ENCODE measurements at regions not wholly inside any gene's neighbourhood (a gene's known extent, or its start where the extent isn't known, plus 50 kb on each side); places are given as distances from the start of the nearest gene placed in this dataset.

DNA sequence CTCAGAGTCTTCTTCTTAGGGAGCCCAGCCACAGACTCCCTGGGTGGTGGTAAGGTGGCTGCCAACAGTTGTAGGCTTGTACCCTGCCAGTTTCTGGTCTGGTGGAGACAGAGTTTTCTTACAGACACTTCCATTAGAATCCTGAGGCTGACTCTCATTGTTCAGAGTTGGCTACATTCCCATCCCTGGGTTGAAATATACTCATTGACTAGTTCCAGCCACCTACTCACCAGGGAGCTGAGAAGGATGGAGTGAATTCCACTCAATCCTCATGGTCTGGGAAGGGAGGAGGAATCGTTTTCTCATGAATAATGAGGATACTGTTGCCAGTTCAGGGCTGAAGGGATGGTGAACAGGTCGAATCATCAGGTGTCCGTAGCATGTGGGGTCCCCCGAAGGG, 226.5 kb upstream of the PROK2 start:
- Histone ChIP-seq H4K20me1 (ENCODE audit: insufficient read depth) (no peaks in the 10 kb centered on the region), H3K4me1 (replicated peaks; ENCODE audit: insufficient read depth) (no peaks in the 10 kb centered on the region), H2AFZ (no peak overlapping the region), H3K27ac (no peak overlapping the region), H3K79me2 (ENCODE audit: low read depth) (no peaks in the 10 kb centered on the region), H3K4me2 (no peak overlapping the region), H3K27me3 (ENCODE audit: insufficient read depth, low read depth) (peaks cover 6% of the 10 kb centered on the region; the same call in 1 of the 2 replicates), H3K4me3 (no peak overlapping the region), H3F3A (ENCODE audit: insufficient read depth, low read depth) (no peaks in the 10 kb centered on the region), H3K9me2 (ENCODE audit: insufficient read depth) (no peaks in the 10 kb centered on the region), H3K9me3 (ENCODE audit: insufficient read depth, low read depth) (no peaks in the 10 kb centered on the region), H3K36me3 (ENCODE audit: low read depth) (no peaks in the 10 kb centered on the region)
- CTCF ChIA-PET = no interaction called here
- POLR2A ChIA-PET (ENCODE audit: unreplicated experiment) = no interaction called here
- no peak for DNase-seq
- no peak for TF ChIP-seq EZH2 (IDR thresholded peaks at IDR 0.05; ENCODE audit: low read depth)
- TF ChIP-seq, protein P1, sequence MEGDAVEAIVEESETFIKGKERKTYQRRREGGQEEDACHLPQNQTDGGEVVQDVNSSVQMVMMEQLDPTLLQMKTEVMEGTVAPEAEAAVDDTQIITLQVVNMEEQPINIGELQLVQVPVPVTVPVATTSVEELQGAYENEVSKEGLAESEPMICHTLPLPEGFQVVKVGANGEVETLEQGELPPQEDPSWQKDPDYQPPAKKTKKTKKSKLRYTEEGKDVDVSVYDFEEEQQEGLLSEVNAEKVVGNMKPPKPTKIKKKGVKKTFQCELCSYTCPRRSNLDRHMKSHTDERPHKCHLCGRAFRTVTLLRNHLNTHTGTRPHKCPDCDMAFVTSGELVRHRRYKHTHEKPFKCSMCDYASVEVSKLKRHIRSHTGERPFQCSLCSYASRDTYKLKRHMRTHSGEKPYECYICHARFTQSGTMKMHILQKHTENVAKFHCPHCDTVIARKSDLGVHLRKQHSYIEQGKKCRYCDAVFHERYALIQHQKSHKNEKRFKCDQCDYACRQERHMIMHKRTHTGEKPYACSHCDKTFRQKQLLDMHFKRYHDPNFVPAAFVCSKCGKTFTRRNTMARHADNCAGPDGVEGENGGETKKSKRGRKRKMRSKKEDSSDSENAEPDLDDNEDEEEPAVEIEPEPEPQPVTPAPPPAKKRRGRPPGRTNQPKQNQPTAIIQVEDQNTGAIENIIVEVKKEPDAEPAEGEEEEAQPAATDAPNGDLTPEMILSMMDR (conservative IDR thresholded peaks at IDR 0.05) = no peak
- intact Hi-C loops (cut with micrococcal nuclease; ENCODE audit: unreplicated experiment) = no loop called here
- BruUV-seq (replicated peaks) = no TSS peak

- intact Hi-C loops (cut with micrococcal nuclease; ENCODE audit: unreplicated experiment) = no loop called here
- Histone ChIP-seq H2AFZ (no peak overlapping the region), H3F3A (ENCODE audit: insufficient read depth, low read depth) (no peaks in the 10 kb centered on the region), H3K9me2 (ENCODE audit: insufficient read depth) (no peaks in the 10 kb centered on the region), H3K79me2 (ENCODE audit: low read depth) (no peaks in the 10 kb centered on the region), H3K27me3 (ENCODE audit: insufficient read depth, low read depth) (peaks cover 6% of the 10 kb centered on the region; the same call in 1 of the 2 replicates), H3K4me2 (no peak overlapping the region), H3K36me3 (ENCODE audit: low read depth) (no peaks in the 10 kb centered on the region), H3K4me1 (replicated peaks; ENCODE audit: insufficient read depth) (no peaks in the 10 kb centered on the region), H3K4me3 (no peak overlapping the region), H4K20me1 (ENCODE audit: insufficient read depth) (no peaks in the 10 kb centered on the region), H3K9me3 (ENCODE audit: insufficient read depth, low read depth) (no peaks in the 10 kb centered on the region), H3K27ac (no peak overlapping the region)
- TF ChIP-seq, protein P1 (conservative IDR thresholded peaks at IDR 0.05) = no peak
- TF ChIP-seq EZH2 (IDR thresholded peaks at IDR 0.05; ENCODE audit: low read depth) = no peak
- DNase-seq = no peak
- ChIA-PET POLR2A (ENCODE audit: unreplicated experiment) (no interaction called here), CTCF (no interaction called here)
- BruUV-seq (replicated peaks) = no TSS peak
Observed at GRCh38 chr3:72009851-72010443, 225.0 kb upstream of the PROK2 start.

DNA sequence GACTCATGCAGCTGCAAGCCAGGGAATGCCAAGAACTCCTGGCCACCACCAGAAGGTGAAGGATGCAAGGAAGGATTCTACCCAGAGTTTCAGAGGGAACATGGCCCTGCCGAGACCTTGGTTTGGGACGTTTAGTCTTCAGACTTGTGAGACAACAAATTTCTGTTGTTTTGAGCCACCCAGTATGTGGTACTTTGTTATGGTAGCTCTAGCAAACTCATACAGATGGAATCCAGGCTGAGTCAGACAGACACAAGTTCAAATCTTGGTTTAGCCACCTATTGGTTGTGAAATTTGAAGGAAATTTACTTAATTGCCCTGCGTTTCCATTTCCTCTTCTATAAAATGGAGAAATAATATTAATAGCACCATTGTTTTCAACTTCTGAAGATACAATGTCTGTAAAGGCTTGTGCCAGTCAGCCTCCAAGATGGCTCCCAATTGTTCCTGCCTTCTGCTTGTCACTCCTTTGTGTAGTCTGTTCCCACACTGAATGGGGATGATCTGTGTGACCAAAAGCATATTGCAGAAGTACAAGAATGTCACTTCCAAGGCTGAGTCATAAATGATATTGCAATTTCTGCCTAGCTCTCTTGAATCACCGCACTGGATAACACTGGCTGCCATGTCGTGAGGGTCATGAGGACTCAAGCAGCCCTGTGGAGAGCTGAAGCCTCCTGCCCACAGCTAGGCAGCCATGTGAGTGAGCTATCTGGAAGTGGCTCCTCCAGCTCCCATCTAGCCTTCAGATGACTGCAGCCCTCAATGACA, 223.5 kb upstream of the PROK2 start:
- no peak for DNase-seq
- no peak overlapping the region for H3K4me3 ChIP-seq
- no peak overlapping the region for H3K27ac ChIP-seq
- intact Hi-C loops (cut with micrococcal nuclease; ENCODE audit: unreplicated experiment) = no loop called here
- H3K27me3 ChIP-seq (ENCODE audit: insufficient read depth, low read depth) = peaks cover 6% of the 10 kb centered on the region; the same call in 1 of the 2 replicates
- no peaks in the 10 kb centered on the region for H3K79me2 ChIP-seq (ENCODE audit: low read depth)
- BruUV-seq (replicated peaks) = no TSS peak
- POLR2A ChIA-PET (ENCODE audit: unreplicated experiment) = no interaction called here
- H3K9me3 ChIP-seq (ENCODE audit: insufficient read depth, low read depth) = no peaks in the 10 kb centered on the region
- TF ChIP-seq EZH2 (IDR thresholded peaks at IDR 0.05; ENCODE audit: low read depth) = no peak
- TF ChIP-seq, protein P1 (conservative IDR thresholded peaks at IDR 0.05) = no peak
- H3K4me2 ChIP-seq = no peak overlapping the region
- no peak overlapping the region for H2AFZ ChIP-seq
- no peaks in the 10 kb centered on the region for H3F3A ChIP-seq (ENCODE audit: insufficient read depth, low read depth)
- H3K36me3 ChIP-seq (ENCODE audit: low read depth) = no peaks in the 10 kb centered on the region
- H3K4me1 ChIP-seq (replicated peaks; ENCODE audit: insufficient read depth) = no peaks in the 10 kb centered on the region
- CTCF ChIA-PET = no interaction called here
- no peaks in the 10 kb centered on the region for H4K20me1 ChIP-seq (ENCODE audit: insufficient read depth)
- H3K9me2 ChIP-seq (ENCODE audit: insufficient read depth) = no peaks in the 10 kb centered on the region
